Erythroblast (primary cell): ENCODE measurements at regions not wholly inside any gene's neighbourhood (a gene's known extent, or its start where the extent isn't known, plus 50 kb on each side); places are given as distances from the start of the nearest gene placed in this dataset.

Experiments used
- GATA1 ChIP-seq: IDR thresholded peaks from 2 replicates; pipeline ENCODE4 v1.6.1; 2011; ENCODE audit warnings: low read depth, mild to moderate bottlenecking, control low read depth, low read length, moderate library complexity
- POLR2A ChIP-seq: IDR thresholded peaks from 2 replicates; pipeline ENCODE4 v1.6.1; 2011; ENCODE audit warnings: mild to moderate bottlenecking, low read length

DNA sequence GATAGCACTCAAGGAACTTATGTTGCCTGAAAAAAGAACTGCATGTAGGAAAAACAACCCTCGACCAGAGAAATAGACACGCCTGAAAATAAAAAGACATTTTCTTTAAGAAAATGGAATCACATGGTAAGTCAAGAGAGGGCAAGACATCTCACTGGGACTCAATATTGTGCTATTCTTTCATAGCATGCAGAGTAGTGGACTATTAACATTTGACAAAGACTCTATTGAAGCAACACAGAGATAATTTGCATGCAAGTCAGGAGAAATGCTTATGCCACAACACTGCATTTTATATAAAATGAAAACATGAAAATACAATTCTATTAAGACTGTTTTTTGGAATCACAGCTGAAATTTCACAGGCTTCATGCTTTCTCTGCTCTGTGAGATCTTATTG lies 77.9 kb upstream of the RHOBTB1 start:
- TF ChIP-seq POLR2A = no peak
- TF ChIP-seq GATA1 = no peak
